K562 (cell line): ENCODE measurements at regions not wholly inside any gene's neighbourhood (a gene's known extent, or its start where the extent isn't known, plus 50 kb on each side); places are given as distances from the start of the nearest gene placed in this dataset.

Experiments
- ATAC-seq: fragments of 200-7000 bp; cut with Tn5 transposase; 3 replicates; pipeline ENCODE4 v1.9.1; 2020; ENCODE audit warnings: moderate library complexity
- BruUV-seq: library from RNA; stranded (reverse); fragments of 400-500 nt; replicated peaks from 2 replicates; lab custom pipeline; 2021; lab: Mats Ljungman, UMichigan
- CTCF ChIA-PET: fragments of 300-600 bp; formaldehyde crosslinking; extraction: SDS; loops from one replicate; lab custom pipeline; 2021; ENCODE audit warnings: low intra/inter-chr PET ratio; lab: Yijun Ruan, JAX
- POLR2A ChIA-PET: fragments of 300-600, 350-650 bp; sonication (Branson Sonifier 250); formaldehyde crosslinking; extraction: SDS; loops from one replicate; lab custom pipeline; 2021; ENCODE audit warnings: antibody characterized with exemption, inconsistent platforms; lab: Yijun Ruan, JAX
- DNase-seq, 4 experiments: peaks; one replicate each; pipeline versions ENCODE4 v3.0.0 to v3.0.0-alpha.2; 2011 to 2018; ENCODE audit warnings: low spot score in 3 of 4, mixed read lengths in 3 of 4; ENCODE audit errors: extremely low read depth in 1 of 4
- FAIRE-seq: peaks from 2 replicates; lab custom pipeline; 2011; peaks lifted over from hg19 to GRCh38; lab: Jason Lieb, UNC
- H2AFZ ChIP-seq: 2 replicates; pipeline ENCODE4 v1.6.0; 2011; ENCODE audit warnings: low read depth, low read length, control low read depth, inconsistent platforms
- H3K27ac ChIP-seq: fragments of 200-600 bp; 3 replicates; pipeline ENCODE4 v1.8.0; 2011; ENCODE audit warnings: low read depth, mild to moderate bottlenecking, control low read depth, inconsistent platforms, low read length, moderate library complexity, mixed read lengths; ENCODE audit errors: extremely low read depth
- H3K27me3 ChIP-seq, 2 experiments: fragments of 300-600 bp in 1 of 2; 2 replicates in 1 of 2; 3 replicates in 1 of 2; pipeline versions ENCODE4 v1.6.0 to v1.8.0; 2011; ENCODE audit warnings: inconsistent platforms in 2 of 2, low read length in 2 of 2, mild to moderate bottlenecking in 1 of 2, mixed read lengths in 1 of 2, moderate library complexity in 1 of 2; ENCODE audit not compliant: control insufficient read depth in 2 of 2, insufficient read depth in 2 of 2
- H3K36me3 ChIP-seq: fragments of 300-600 bp; 3 replicates; pipeline ENCODE4 v1.8.0; 2011; ENCODE audit warnings: mild to moderate bottlenecking, low read length, inconsistent platforms; ENCODE audit not compliant: control insufficient read depth, insufficient read depth
- H3K4me1 ChIP-seq, 2 experiments: fragments of 200-600 bp in 1 of 2; replicated peaks in 1 of 2; 2 replicates in 1 of 2; 3 replicates in 1 of 2; pipeline versions ENCODE4 v1.5.1 to v1.8.0; 2011; ENCODE audit warnings: inconsistent platforms in 2 of 2, low read length in 2 of 2, mild to moderate bottlenecking in 1 of 2, mixed read lengths in 1 of 2, moderate library complexity in 1 of 2; ENCODE audit not compliant: control insufficient read depth in 2 of 2, insufficient read depth in 2 of 2
- H3K4me2 ChIP-seq: 2 replicates; pipeline ENCODE4 v1.6.1; 2011; ENCODE audit warnings: low read length, control low read depth, inconsistent platforms, mixed read lengths; ENCODE audit not compliant: insufficient read depth
- H3K4me3 ChIP-seq: fragments of 200-600 bp; sonication (generic), shearing (Covaris generic); 2 replicates; pipeline ENCODE4 v1.5.1; 2016; ENCODE audit warnings: control low read depth, inconsistent platforms
- H3K79me2 ChIP-seq: fragments of 200-600 bp; 3 replicates; pipeline ENCODE4 v1.8.0; 2011; ENCODE audit warnings: low read length, inconsistent platforms; ENCODE audit not compliant: control insufficient read depth, insufficient read depth
- H3K9ac ChIP-seq, 2 experiments: 2 replicates each; pipeline versions ENCODE4 v1.6.0 to v1.6.1; 2011; ENCODE audit warnings: low read depth in 2 of 2, low read length in 2 of 2, control low read depth in 1 of 2, inconsistent platforms in 1 of 2, mild to moderate bottlenecking in 1 of 2, mixed read lengths in 1 of 2; ENCODE audit not compliant: insufficient read depth in 1 of 2
- H3K9me1 ChIP-seq: one replicate; pipeline ENCODE4 v1.6.0; 2011; ENCODE audit warnings: inconsistent platforms, mild to moderate bottlenecking, low read length, moderate library complexity; ENCODE audit not compliant: control insufficient read depth, insufficient read depth
- H3K9me3 ChIP-seq: replicated peaks from 2 replicates; pipeline ENCODE4 v1.5.1; 2011; ENCODE audit warnings: low read depth, low read length, inconsistent platforms; ENCODE audit not compliant: control insufficient read depth, insufficient read depth
- H4K20me1 ChIP-seq: replicated peaks from 2 replicates; pipeline ENCODE4 v1.6.1; 2011; ENCODE audit warnings: low read length, inconsistent platforms, mixed read lengths; ENCODE audit not compliant: control insufficient read depth, insufficient read depth
- CBX1 ChIP-seq: sonication (generic); IDR thresholded peaks from 2 replicates; pipeline ENCODE4 v1.6.1; 2016; ENCODE audit warnings: antibody characterized with exemption, low read depth, mild to moderate bottlenecking
- CREB1 ChIP-seq, 2 experiments: sonication (generic) in 1 of 2; formaldehyde crosslinking in 1 of 2; IDR thresholded peaks; 2 replicates each; pipeline versions ENCODE4 v1.6.1 to v1.8.0; 2012 to 2022; ENCODE audit warnings: inconsistent platforms in 1 of 2, mild to moderate bottlenecking in 1 of 2, missing genetic modification reagents in 1 of 2, moderate library complexity in 1 of 2
- DACH1 ChIP-seq: fragments of 450-650 bp; IDR thresholded peaks from 2 replicates; pipeline ENCODE4 v1.6.1; 2018; ENCODE audit not compliant: partially characterized antibody
- ELK1 ChIP-seq: sonication (generic); formaldehyde crosslinking; IDR thresholded peaks from 2 replicates; pipeline ENCODE4 v1.8.1; 2022; ENCODE audit warnings: missing genetic modification reagents
- EWSR1 ChIP-seq: fragments of 450-650 bp; IDR thresholded peaks from 2 replicates; pipeline ENCODE4 v1.6.1; 2018; ENCODE audit warnings: borderline replicate concordance, mild to moderate bottlenecking, low read depth, moderate library complexity; ENCODE audit not compliant: partially characterized antibody
- FOXA1 ChIP-seq: fragments of 450-650 bp; IDR thresholded peaks from 2 replicates; pipeline ENCODE4 v1.6.1; 2016; ENCODE audit warnings: mild to moderate bottlenecking, borderline replicate concordance
- FUS ChIP-seq: fragments of 200-400 bp; formaldehyde crosslinking; optimal IDR thresholded peaks from 2 replicates; pipeline ENCODE3; 2017; ENCODE audit warnings: low read depth, low read length
- KLF16 ChIP-seq: IDR thresholded peaks from 2 replicates; pipeline ENCODE4 v1.6.1; 2016; ENCODE audit warnings: antibody characterized with exemption
- LEF1 ChIP-seq: fragments of 450-650 bp; IDR thresholded peaks from 2 replicates; pipeline ENCODE4 v1.6.1; 2016; ENCODE audit warnings: mild to moderate bottlenecking
- MAZ ChIP-seq, 2 experiments: fragments of 450-650 bp in 1 of 2; sonication (generic) in 1 of 2; formaldehyde crosslinking; IDR thresholded peaks in 1 of 2; conservative IDR thresholded peaks in 1 of 2; 2 replicates each; pipeline versions ENCODE4 v1.4.0 to v1.5.0; 2020; ENCODE audit warnings: mild to moderate bottlenecking in 1 of 2, missing genetic modification reagents in 1 of 2
- NFATC3 ChIP-seq: fragments of 450-650 bp; IDR thresholded peaks from 2 replicates; pipeline ENCODE4 v1.6.1; 2017; ENCODE audit warnings: mild to moderate bottlenecking
- PBX2 ChIP-seq, 2 experiments: IDR thresholded peaks in 1 of 2; conservative IDR thresholded peaks in 1 of 2; 2 replicates each; pipeline ENCODE4 v1.6.1; 2016; ENCODE audit warnings: low read depth in 2 of 2, mild to moderate bottlenecking in 1 of 2, missing compliant biosample characterization in 1 of 2, missing genetic modification characterization in 1 of 2, moderate library complexity in 1 of 2
- THAP12 ChIP-seq: fragments of 250-450 bp; sonication (Bioruptor Pico); IDR thresholded peaks from 2 replicates; pipeline ENCODE4 v1.9.0; 2021; ENCODE audit warnings: mild to moderate bottlenecking, inconsistent platforms
- ZNF239 ChIP-seq: fragments of 250-450 bp; sonication (Bioruptor Pico); IDR thresholded peaks from 2 replicates; pipeline ENCODE4 v1.4.0; 2020; ENCODE audit warnings: mild to moderate bottlenecking
- ZNF644 ChIP-seq: fragments of 200-800 bp; sonication (Bioruptor generic); IDR thresholded peaks from 2 replicates; pipeline ENCODE4 v1.6.1; 2016; ENCODE audit warnings: low read depth, missing genetic modification characterization, missing compliant biosample characterization
- WGBS: fragments of 100-300 bp; shearing (Covaris generic); methylation state at CpG from one replicate; pipeline ENCODE4 v1.1.6; 2016; ENCODE audit warnings: low coverage, mixed read lengths; ENCODE audit not compliant: insufficient coverage; ENCODE audit errors: missing lambda C conversion rate; 5-methylcytosine and 5-hydroxymethylcytosine counted together
- in situ Hi-C: fragments of 300-500 bp; cut with MboI; formaldehyde crosslinking; loops from 4 replicates; pipeline ENCODE4 v1.15.0; 2018; ENCODE audit warnings: inconsistent platforms, mixed read lengths
- intact Hi-C: fragments of 100-400 bp; cut with micrococcal nuclease; formaldehyde crosslinking; loops from 2 replicates; pipeline ENCODE4 v1.14.2; 2022

- Histone ChIP-seq H3K27ac (no peak overlapping the region), H3K4me3 (no peak overlapping the region), H3K4me1 (no peaks in the 10 kb centered on the region), H3K9me1 (no peaks in the 10 kb centered on the region), H3K36me3 (no peaks in the 10 kb centered on the region), H3K9me3 (no peaks in the 10 kb centered on the region), H4K20me1 (no peaks in the 10 kb centered on the region), H3K4me2 (no peak overlapping the region), H3K9ac (no peak overlapping the region), H3K27me3 (no peaks in the 10 kb centered on the region), H2AFZ (no peak overlapping the region), H3K79me2 (no peaks in the 10 kb centered on the region)
- 4% methylated on average over 2 of the region's 2 CpGs for WGBS
- FAIRE-seq (no peak), DNase-seq (no peak), ATAC-seq (no peak)
- ChIA-PET POLR2A (no interaction called here), CTCF (no interaction called here)
- intact Hi-C loops = no loop called here
- BruUV-seq = no TSS peak
- in situ Hi-C loops = no loop called here
- TF ChIP-seq EWSR1 (no peak), KLF16 (no peak), THAP12 (CRISPR knock-in tag) (no peak), PBX2 (CRISPR knock-in tag; IDR thresholded peaks at IDR 0.05; ENCODE audit: low read depth) (no peak), PBX2 (tag; conservative IDR thresholded peaks at IDR 0.05; ENCODE audit: low read depth) (no peak), ZNF644 (no peak), ZNF239 (no peak), ELK1 (CRISPR knock-in tag) (no peak), MAZ (CRISPR knock-in tag; conservative IDR thresholded peaks at IDR 0.05 in 1 of 2, IDR thresholded peaks at IDR 0.05 in 1 of 2) (no peak), DACH1 (no peak), FUS (no peak), LEF1 (no peak), CBX1 (no peak), FOXA1 (no peak), CREB1 (IDR thresholded peaks at IDR 0.05) (no peak), CREB1 (CRISPR knock-in tag; IDR thresholded peaks at IDR 0.05) (no peak), NFATC3 (no peak)
Observed at GRCh38 chr6:86142326-86142725, 499.6 kb upstream of the SYNCRIP start.
